WTC11 (cell line): ENCODE measurements at regions not wholly inside any gene's neighbourhood (a gene's known extent, or its start where the extent isn't known, plus 50 kb on each side); places are given as distances from the start of the nearest gene placed in this dataset.

Experiments
- ATAC-seq: fragments of 200-7000 bp; cut with Tn5 transposase; 2 replicates; pipeline ENCODE4 v1.10.0; 2021; ENCODE audit warnings: mild to moderate bottlenecking, moderate library complexity
- CTCF ChIA-PET: fragments of 300-600 bp; sonication (Branson Sonifier 250); formaldehyde crosslinking; loops from one replicate; lab custom pipeline; 2021; ENCODE audit warnings: antibody characterized with exemption; lab: Charles Lee
- POLR2A ChIA-PET: fragments of 350-600 bp; sonication (Branson Sonifier 250); formaldehyde crosslinking; loops from one replicate; lab custom pipeline; 2021; ENCODE audit warnings: antibody characterized with exemption; lab: Charles Lee
- DNase-seq: peaks from one replicate; pipeline ENCODE4 v3.0.0; 2021; ENCODE audit warnings: low spot score
- H3K27ac Mint-ChIP-seq: 2 replicates; pipeline ENCODE4 v1.8.0; 2021; ENCODE audit warnings: mixed read lengths
- H3K27me3 Mint-ChIP-seq: 2 replicates; pipeline ENCODE4 v1.8.0; 2021; ENCODE audit warnings: low read depth, mild to moderate bottlenecking, moderate library complexity, mixed read lengths
- H3K36me3 Mint-ChIP-seq: 2 replicates; pipeline ENCODE4 v1.8.0; 2021; ENCODE audit warnings: mixed read lengths
- H3K4me1 Mint-ChIP-seq: 2 replicates; pipeline ENCODE4 v1.8.0; 2022; ENCODE audit warnings: mixed read lengths
- H3K4me3 Mint-ChIP-seq: 2 replicates; pipeline ENCODE4 v1.8.0; 2021; ENCODE audit warnings: mild to moderate bottlenecking, moderate library complexity, mixed read lengths
- H3K9me3 Mint-ChIP-seq: 2 replicates; pipeline ENCODE4 v1.8.0; 2021; ENCODE audit warnings: mixed read lengths
- CBFB ChIP-seq: sonication (generic); formaldehyde crosslinking; IDR thresholded peaks from 2 replicates; pipeline ENCODE4 v1.8.1; 2022; ENCODE audit warnings: mild to moderate bottlenecking, low read depth, missing genetic modification reagents
- FOXJ3 ChIP-seq: sonication (generic); formaldehyde crosslinking; IDR thresholded peaks from 2 replicates; pipeline ENCODE4 v1.9.0; 2021; ENCODE audit warnings: missing genetic modification reagents, mild to moderate bottlenecking, borderline replicate concordance
- JUN ChIP-seq: sonication (generic); formaldehyde crosslinking; IDR thresholded peaks from 2 replicates; pipeline ENCODE4 v1.8.0; 2023; ENCODE audit warnings: mild to moderate bottlenecking, missing genetic modification reagents
- NR1H2 ChIP-seq: sonication (generic); formaldehyde crosslinking; IDR thresholded peaks from 2 replicates; pipeline ENCODE4 v1.9.0; 2021; ENCODE audit warnings: mild to moderate bottlenecking, moderate library complexity, missing genetic modification reagents
- OVOL2 ChIP-seq: fragments of 250-450 bp; sonication (Bioruptor Pico); IDR thresholded peaks from 2 replicates; pipeline ENCODE4 v1.9.0; 2021; ENCODE audit warnings: mild to moderate bottlenecking, borderline replicate concordance
- ZNF416 ChIP-seq: fragments of 250-450 bp; sonication (Bioruptor Pico); IDR thresholded peaks from 2 replicates; pipeline ENCODE4 v1.9.0; 2021; ENCODE audit warnings: mild to moderate bottlenecking, inconsistent platforms
- TF ChIP-seq, protein P1 (sequence below): fragments of 250-450 bp; sonication (Bioruptor Pico); IDR thresholded peaks from 2 replicates; pipeline ENCODE4 v1.9.0; 2021; ENCODE audit warnings: mild to moderate bottlenecking
- TF ChIP-seq, protein P2 (sequence below): sonication (generic); formaldehyde crosslinking; IDR thresholded peaks from 2 replicates; pipeline ENCODE4 v1.8.0; 2023; ENCODE audit warnings: mild to moderate bottlenecking, missing genetic modification reagents
- TF ChIP-seq, protein P3 (sequence below): sonication (generic); formaldehyde crosslinking; IDR thresholded peaks from 2 replicates; pipeline ENCODE4 v1.8.1; 2023; ENCODE audit warnings: mild to moderate bottlenecking, missing genetic modification reagents, moderate library complexity
- TF ChIP-seq, protein P4 (sequence below): sonication (generic); formaldehyde crosslinking; conservative IDR thresholded peaks from 2 replicates; pipeline ENCODE4 v1.8.1; 2023; ENCODE audit warnings: mild to moderate bottlenecking, low read depth, missing genetic modification reagents, moderate library complexity
- TF ChIP-seq, protein P5 (sequence below): sonication (generic); formaldehyde crosslinking; IDR thresholded peaks from 2 replicates; pipeline ENCODE4 v1.8.1; 2023; ENCODE audit warnings: mild to moderate bottlenecking, missing genetic modification reagents
- TF ChIP-seq, protein P6 (sequence below): fragments of 250-450 bp; sonication (Bioruptor Pico); IDR thresholded peaks from 2 replicates; pipeline ENCODE4 v1.8.0; 2021; ENCODE audit warnings: mild to moderate bottlenecking
- TF ChIP-seq, protein P7 (sequence below): sonication (generic); formaldehyde crosslinking; IDR thresholded peaks from 2 replicates; pipeline ENCODE4 v1.8.1; 2022; ENCODE audit warnings: mild to moderate bottlenecking, moderate library complexity, missing genetic modification reagents
- TF ChIP-seq, protein P8 (sequence below): sonication (generic); formaldehyde crosslinking; IDR thresholded peaks from 2 replicates; pipeline ENCODE4 v1.8.1; 2022; ENCODE audit warnings: low read depth, missing genetic modification reagents, borderline replicate concordance
- TF ChIP-seq, protein P9 (sequence below): sonication (generic); formaldehyde crosslinking; IDR thresholded peaks from 2 replicates; pipeline ENCODE4 v1.8.0; 2023; ENCODE audit warnings: missing genetic modification reagents
- TF ChIP-seq, protein P10 (sequence below): sonication (generic); formaldehyde crosslinking; IDR thresholded peaks from 2 replicates; pipeline ENCODE4 v1.8.0; 2022; ENCODE audit warnings: missing genetic modification reagents

DNA sequence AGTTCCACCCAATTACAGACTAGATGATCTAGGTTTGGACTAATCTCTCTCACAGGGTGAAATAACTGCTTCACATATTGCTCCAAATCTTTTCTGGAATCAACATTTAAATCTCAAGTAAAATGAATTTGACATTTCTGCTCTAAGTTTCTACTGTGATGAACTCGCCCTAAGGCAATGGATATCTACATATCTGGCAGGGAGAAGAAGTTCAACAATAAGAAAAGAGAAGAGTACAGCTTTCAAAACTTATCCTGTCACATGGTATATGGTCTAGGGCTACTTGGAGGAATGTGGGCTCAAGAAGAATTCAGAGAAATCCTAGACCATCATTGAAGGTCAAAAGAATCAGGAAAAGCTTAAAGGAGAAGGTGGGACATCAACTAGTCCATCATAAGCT, 440.2 kb downstream of the MBD2 start:
- ChIA-PET POLR2A (no interaction called here), CTCF (no interaction called here)
- Mint-ChIP-seq H3K27ac (no peak overlapping the region), H3K4me3 (no peak overlapping the region), H3K27me3 (no peaks in the 10 kb centered on the region), H3K4me1 (no peaks in the 10 kb centered on the region), H3K36me3 (no peaks in the 10 kb centered on the region), H3K9me3 (no peaks in the 10 kb centered on the region)
- TF ChIP-seq, protein P1, sequence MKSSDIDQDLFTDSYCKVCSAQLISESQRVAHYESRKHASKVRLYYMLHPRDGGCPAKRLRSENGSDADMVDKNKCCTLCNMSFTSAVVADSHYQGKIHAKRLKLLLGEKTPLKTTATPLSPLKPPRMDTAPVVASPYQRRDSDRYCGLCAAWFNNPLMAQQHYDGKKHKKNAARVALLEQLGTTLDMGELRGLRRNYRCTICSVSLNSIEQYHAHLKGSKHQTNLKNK (CRISPR knock-in tag): no peak
- TF ChIP-seq, protein P2, sequence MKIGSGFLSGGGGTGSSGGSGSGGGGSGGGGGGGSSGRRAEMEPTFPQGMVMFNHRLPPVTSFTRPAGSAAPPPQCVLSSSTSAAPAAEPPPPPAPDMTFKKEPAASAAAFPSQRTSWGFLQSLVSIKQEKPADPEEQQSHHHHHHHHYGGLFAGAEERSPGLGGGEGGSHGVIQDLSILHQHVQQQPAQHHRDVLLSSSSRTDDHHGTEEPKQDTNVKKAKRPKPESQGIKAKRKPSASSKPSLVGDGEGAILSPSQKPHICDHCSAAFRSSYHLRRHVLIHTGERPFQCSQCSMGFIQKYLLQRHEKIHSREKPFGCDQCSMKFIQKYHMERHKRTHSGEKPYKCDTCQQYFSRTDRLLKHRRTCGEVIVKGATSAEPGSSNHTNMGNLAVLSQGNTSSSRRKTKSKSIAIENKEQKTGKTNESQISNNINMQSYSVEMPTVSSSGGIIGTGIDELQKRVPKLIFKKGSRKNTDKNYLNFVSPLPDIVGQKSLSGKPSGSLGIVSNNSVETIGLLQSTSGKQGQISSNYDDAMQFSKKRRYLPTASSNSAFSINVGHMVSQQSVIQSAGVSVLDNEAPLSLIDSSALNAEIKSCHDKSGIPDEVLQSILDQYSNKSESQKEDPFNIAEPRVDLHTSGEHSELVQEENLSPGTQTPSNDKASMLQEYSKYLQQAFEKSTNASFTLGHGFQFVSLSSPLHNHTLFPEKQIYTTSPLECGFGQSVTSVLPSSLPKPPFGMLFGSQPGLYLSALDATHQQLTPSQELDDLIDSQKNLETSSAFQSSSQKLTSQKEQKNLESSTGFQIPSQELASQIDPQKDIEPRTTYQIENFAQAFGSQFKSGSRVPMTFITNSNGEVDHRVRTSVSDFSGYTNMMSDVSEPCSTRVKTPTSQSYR (CRISPR knock-in tag): no peak
- DNase-seq (no peak), ATAC-seq (no peak)

DNA sequence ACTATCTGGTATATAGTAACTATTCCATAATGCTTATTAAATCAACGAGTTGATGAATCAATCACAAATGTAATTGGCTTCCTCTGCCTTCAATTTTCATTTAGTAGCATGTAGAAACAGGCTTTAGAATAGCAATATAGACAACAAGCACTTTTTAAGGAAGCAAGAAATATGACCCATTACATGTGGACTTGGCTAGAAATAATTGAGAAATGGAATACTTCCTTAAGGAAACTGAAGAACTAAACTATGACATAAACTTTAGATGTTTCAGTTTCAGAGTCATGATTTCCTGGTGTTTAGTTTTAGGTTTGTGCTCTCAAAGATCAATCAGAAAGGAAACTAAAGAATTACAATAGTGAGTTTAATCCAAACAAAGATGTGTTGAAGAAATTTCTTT, 443.8 kb downstream of the MBD2 start:
- no peak for ATAC-seq
- TF ChIP-seq, protein P3, sequence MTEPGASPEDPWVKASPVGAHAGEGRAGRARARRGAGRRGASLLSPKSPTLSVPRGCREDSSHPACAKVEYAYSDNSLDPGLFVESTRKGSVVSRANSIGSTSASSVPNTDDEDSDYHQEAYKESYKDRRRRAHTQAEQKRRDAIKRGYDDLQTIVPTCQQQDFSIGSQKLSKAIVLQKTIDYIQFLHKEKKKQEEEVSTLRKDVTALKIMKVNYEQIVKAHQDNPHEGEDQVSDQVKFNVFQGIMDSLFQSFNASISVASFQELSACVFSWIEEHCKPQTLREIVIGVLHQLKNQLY (CRISPR knock-in tag): no peak
- TF ChIP-seq, protein P4, sequence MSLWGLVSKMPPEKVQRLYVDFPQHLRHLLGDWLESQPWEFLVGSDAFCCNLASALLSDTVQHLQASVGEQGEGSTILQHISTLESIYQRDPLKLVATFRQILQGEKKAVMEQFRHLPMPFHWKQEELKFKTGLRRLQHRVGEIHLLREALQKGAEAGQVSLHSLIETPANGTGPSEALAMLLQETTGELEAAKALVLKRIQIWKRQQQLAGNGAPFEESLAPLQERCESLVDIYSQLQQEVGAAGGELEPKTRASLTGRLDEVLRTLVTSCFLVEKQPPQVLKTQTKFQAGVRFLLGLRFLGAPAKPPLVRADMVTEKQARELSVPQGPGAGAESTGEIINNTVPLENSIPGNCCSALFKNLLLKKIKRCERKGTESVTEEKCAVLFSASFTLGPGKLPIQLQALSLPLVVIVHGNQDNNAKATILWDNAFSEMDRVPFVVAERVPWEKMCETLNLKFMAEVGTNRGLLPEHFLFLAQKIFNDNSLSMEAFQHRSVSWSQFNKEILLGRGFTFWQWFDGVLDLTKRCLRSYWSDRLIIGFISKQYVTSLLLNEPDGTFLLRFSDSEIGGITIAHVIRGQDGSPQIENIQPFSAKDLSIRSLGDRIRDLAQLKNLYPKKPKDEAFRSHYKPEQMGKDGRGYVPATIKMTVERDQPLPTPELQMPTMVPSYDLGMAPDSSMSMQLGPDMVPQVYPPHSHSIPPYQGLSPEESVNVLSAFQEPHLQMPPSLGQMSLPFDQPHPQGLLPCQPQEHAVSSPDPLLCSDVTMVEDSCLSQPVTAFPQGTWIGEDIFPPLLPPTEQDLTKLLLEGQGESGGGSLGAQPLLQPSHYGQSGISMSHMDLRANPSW: no peak
- TF ChIP-seq, protein P5, sequence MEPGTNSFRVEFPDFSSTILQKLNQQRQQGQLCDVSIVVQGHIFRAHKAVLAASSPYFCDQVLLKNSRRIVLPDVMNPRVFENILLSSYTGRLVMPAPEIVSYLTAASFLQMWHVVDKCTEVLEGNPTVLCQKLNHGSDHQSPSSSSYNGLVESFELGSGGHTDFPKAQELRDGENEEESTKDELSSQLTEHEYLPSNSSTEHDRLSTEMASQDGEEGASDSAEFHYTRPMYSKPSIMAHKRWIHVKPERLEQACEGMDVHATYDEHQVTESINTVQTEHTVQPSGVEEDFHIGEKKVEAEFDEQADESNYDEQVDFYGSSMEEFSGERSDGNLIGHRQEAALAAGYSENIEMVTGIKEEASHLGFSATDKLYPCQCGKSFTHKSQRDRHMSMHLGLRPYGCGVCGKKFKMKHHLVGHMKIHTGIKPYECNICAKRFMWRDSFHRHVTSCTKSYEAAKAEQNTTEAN (CRISPR knock-in tag): no peak
- TF ChIP-seq, protein P6, sequence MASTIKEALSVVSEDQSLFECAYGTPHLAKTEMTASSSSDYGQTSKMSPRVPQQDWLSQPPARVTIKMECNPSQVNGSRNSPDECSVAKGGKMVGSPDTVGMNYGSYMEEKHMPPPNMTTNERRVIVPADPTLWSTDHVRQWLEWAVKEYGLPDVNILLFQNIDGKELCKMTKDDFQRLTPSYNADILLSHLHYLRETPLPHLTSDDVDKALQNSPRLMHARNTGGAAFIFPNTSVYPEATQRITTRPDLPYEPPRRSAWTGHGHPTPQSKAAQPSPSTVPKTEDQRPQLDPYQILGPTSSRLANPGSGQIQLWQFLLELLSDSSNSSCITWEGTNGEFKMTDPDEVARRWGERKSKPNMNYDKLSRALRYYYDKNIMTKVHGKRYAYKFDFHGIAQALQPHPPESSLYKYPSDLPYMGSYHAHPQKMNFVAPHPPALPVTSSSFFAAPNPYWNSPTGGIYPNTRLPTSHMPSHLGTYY (CRISPR knock-in tag): no peak
- no peak for TF ChIP-seq JUN (CRISPR knock-in tag)
- no peak for TF ChIP-seq CBFB (CRISPR knock-in tag)
- TF ChIP-seq NR1H2 (CRISPR knock-in tag): no peak
- no peak for TF ChIP-seq ZNF416 (CRISPR knock-in tag)
- TF ChIP-seq, protein P7, sequence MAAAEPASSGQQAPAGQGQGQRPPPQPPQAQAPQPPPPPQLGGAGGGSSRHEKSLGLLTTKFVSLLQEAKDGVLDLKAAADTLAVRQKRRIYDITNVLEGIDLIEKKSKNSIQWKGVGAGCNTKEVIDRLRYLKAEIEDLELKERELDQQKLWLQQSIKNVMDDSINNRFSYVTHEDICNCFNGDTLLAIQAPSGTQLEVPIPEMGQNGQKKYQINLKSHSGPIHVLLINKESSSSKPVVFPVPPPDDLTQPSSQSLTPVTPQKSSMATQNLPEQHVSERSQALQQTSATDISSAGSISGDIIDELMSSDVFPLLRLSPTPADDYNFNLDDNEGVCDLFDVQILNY (CRISPR knock-in tag): no peak
- TF ChIP-seq OVOL2 (CRISPR knock-in tag): no peak
- TF ChIP-seq, protein P8, sequence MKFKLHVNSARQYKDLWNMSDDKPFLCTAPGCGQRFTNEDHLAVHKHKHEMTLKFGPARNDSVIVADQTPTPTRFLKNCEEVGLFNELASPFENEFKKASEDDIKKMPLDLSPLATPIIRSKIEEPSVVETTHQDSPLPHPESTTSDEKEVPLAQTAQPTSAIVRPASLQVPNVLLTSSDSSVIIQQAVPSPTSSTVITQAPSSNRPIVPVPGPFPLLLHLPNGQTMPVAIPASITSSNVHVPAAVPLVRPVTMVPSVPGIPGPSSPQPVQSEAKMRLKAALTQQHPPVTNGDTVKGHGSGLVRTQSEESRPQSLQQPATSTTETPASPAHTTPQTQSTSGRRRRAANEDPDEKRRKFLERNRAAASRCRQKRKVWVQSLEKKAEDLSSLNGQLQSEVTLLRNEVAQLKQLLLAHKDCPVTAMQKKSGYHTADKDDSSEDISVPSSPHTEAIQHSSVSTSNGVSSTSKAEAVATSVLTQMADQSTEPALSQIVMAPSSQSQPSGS (CRISPR knock-in tag): no peak
- no peak for TF ChIP-seq FOXJ3 (CRISPR knock-in tag)
- TF ChIP-seq, protein P9, sequence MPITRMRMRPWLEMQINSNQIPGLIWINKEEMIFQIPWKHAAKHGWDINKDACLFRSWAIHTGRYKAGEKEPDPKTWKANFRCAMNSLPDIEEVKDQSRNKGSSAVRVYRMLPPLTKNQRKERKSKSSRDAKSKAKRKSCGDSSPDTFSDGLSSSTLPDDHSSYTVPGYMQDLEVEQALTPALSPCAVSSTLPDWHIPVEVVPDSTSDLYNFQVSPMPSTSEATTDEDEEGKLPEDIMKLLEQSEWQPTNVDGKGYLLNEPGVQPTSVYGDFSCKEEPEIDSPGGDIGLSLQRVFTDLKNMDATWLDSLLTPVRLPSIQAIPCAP (CRISPR knock-in tag): no peak
- TF ChIP-seq, protein P10, sequence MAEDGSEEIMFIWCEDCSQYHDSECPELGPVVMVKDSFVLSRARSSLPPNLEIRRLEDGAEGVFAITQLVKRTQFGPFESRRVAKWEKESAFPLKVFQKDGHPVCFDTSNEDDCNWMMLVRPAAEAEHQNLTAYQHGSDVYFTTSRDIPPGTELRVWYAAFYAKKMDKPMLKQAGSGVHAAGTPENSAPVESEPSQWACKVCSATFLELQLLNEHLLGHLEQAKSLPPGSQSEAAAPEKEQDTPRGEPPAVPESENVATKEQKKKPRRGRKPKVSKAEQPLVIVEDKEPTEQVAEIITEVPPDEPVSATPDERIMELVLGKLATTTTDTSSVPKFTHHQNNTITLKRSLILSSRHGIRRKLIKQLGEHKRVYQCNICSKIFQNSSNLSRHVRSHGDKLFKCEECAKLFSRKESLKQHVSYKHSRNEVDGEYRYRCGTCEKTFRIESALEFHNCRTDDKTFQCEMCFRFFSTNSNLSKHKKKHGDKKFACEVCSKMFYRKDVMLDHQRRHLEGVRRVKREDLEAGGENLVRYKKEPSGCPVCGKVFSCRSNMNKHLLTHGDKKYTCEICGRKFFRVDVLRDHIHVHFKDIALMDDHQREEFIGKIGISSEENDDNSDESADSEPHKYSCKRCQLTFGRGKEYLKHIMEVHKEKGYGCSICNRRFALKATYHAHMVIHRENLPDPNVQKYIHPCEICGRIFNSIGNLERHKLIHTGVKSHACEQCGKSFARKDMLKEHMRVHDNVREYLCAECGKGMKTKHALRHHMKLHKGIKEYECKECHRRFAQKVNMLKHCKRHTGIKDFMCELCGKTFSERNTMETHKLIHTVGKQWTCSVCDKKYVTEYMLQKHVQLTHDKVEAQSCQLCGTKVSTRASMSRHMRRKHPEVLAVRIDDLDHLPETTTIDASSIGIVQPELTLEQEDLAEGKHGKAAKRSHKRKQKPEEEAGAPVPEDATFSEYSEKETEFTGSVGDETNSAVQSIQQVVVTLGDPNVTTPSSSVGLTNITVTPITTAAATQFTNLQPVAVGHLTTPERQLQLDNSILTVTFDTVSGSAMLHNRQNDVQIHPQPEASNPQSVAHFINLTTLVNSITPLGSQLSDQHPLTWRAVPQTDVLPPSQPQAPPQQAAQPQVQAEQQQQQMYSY (CRISPR knock-in tag): no peak
- TF ChIP-seq, all 79 proteins: peak for 0
- no peaks in the 10 kb centered on the region for H3K36me3 Mint-ChIP-seq
- 0 out of 2 replicates have a peak, but pooled peaks cover under 1% of the 10 kb centered on the region for H3K9me3 Mint-ChIP-seq
- no peak overlapping the region for H3K4me3 Mint-ChIP-seq
- no peak overlapping the region for H3K27ac Mint-ChIP-seq
- H3K27me3 Mint-ChIP-seq: no peaks in the 10 kb centered on the region
- H3K4me1 Mint-ChIP-seq: no peaks in the 10 kb centered on the region
- DNase-seq: no peak
- CTCF ChIA-PET: no interaction called here
- POLR2A ChIA-PET: no interaction called here
